H1 (cell line): ENCODE measurements at regions not wholly inside any gene's neighbourhood (a gene's known extent, or its start where the extent isn't known, plus 50 kb on each side); places are given as distances from the start of the nearest gene placed in this dataset.

Experiments
- CTCF ChIA-PET: fragments of 300-600 bp; sonication (Branson Sonifier 250); formaldehyde crosslinking; loops from one replicate; lab custom pipeline; 2021; ENCODE audit not compliant: partially characterized antibody; lab: Charles Lee
- POLR2A ChIA-PET: fragments of 300-600 bp; sonication (Branson Sonifier 250); formaldehyde crosslinking; loops from one replicate; lab custom pipeline; 2021; ENCODE audit warnings: inconsistent platforms; ENCODE audit not compliant: partially characterized antibody; lab: Charles Lee
- DNase-seq, 2 experiments: peaks; one replicate each; pipeline versions ENCODE4 v3.0.0 to v3.0.0-alpha.2; 2010 to 2022; ENCODE audit warnings: low spot score in 2 of 2, low read depth in 1 of 2, mixed read lengths in 1 of 2
- FAIRE-seq: peaks from 2 replicates; lab custom pipeline; 2011; peaks lifted over from hg19 to GRCh38; lab: Jason Lieb, UNC
- H2AFZ ChIP-seq: 2 replicates; pipeline ENCODE4 v1.8.1; 2012; ENCODE audit warnings: low read length, inconsistent platforms
- H2AK5ac ChIP-seq: 2 replicates; pipeline ENCODE4 v1.6.1; 2013; ENCODE audit warnings: low read depth, low read length
- H2BK120ac ChIP-seq: replicated peaks from 2 replicates; pipeline ENCODE3; 2013; ENCODE audit warnings: low read depth, low read length, inconsistent platforms
- H2BK12ac ChIP-seq: 2 replicates; pipeline ENCODE4 v1.6.1; 2013; ENCODE audit warnings: low read depth, low read length
- H2BK15ac ChIP-seq: 2 replicates; pipeline ENCODE4 v1.6.1; 2013; ENCODE audit warnings: low read length
- H2BK20ac ChIP-seq: 2 replicates; pipeline ENCODE4 v1.6.1; 2013; ENCODE audit warnings: low read length
- H2BK5ac ChIP-seq: 2 replicates; pipeline ENCODE4 v1.6.1; 2013; ENCODE audit warnings: low read depth, low read length
- H3K14ac ChIP-seq: 2 replicates; pipeline ENCODE4 v1.6.1; 2013; ENCODE audit warnings: inconsistent platforms; ENCODE audit not compliant: insufficient read length
- H3K18ac ChIP-seq: 2 replicates; pipeline ENCODE4 v1.6.1; 2013; ENCODE audit warnings: low read length; ENCODE audit errors: extremely low read depth
- H3K23ac ChIP-seq: 2 replicates; pipeline ENCODE4 v1.6.1; 2013; ENCODE audit warnings: inconsistent platforms; ENCODE audit not compliant: insufficient read length
- H3K23me2 ChIP-seq: 2 replicates; pipeline ENCODE4 v1.6.1; 2013; ENCODE audit warnings: low read depth, low read length
- H3K27ac ChIP-seq: 2 replicates; pipeline ENCODE4 v1.6.1; 2011; ENCODE audit warnings: low read depth, low read length, inconsistent platforms
- H3K27me3 ChIP-seq, 4 experiments: replicated peaks in 1 of 4; 1 replicate in 1 of 4; 2 replicates in 3 of 4; pipeline versions ENCODE4 v1.6.1 to v1.8.1; 2011 to 2013; ENCODE audit warnings: low read length in 3 of 4, mild to moderate bottlenecking in 3 of 4, inconsistent platforms in 2 of 4, mixed read lengths in 2 of 4, moderate library complexity in 1 of 4; ENCODE audit not compliant: control insufficient read depth in 3 of 4, insufficient read depth in 3 of 4; ENCODE audit errors: extremely low read depth in 1 of 4
- H3K36me3 ChIP-seq, 4 experiments: 2 replicates each; pipeline versions ENCODE4 v1.6.1 to v1.8.1; 2011 to 2013; ENCODE audit warnings: mild to moderate bottlenecking in 4 of 4, low read length in 3 of 4, moderate library complexity in 2 of 4, control low read depth in 1 of 4, inconsistent platforms in 1 of 4; ENCODE audit not compliant: insufficient read depth in 4 of 4, control insufficient read depth in 2 of 4
- H3K4ac ChIP-seq: replicated peaks from 2 replicates; pipeline ENCODE3; 2013; ENCODE audit warnings: low read length, low read depth, mixed read lengths, inconsistent platforms; ENCODE audit not compliant: insufficient read length
- H3K4me1 ChIP-seq, 4 experiments: replicated peaks in 1 of 4; 1 replicate in 1 of 4; 2 replicates in 3 of 4; pipeline versions ENCODE4 v1.6.1 to v1.8.1; 2011 to 2013; ENCODE audit warnings: low read length in 3 of 4, inconsistent platforms in 2 of 4, mixed read lengths in 1 of 4; ENCODE audit not compliant: insufficient read depth in 4 of 4, control insufficient read depth in 3 of 4
- H3K4me2 ChIP-seq, 2 experiments: 2 replicates each; pipeline versions ENCODE4 v1.6.1 to v1.8.1; 2011 to 2013; ENCODE audit warnings: low read depth in 2 of 2, low read length in 2 of 2, control low read depth in 1 of 2, inconsistent platforms in 1 of 2, mild to moderate bottlenecking in 1 of 2; ENCODE audit not compliant: insufficient read depth in 1 of 2
- H3K4me3 ChIP-seq, 4 experiments: fragments of 200-600, 300-600 bp in 1 of 4; sonication (generic), shearing (Covaris generic), sonication (Bioruptor Twin) in 1 of 4; 2 replicates each; pipeline versions ENCODE4 v1.5.1 to v1.8.1; 2011 to 2016; ENCODE audit warnings: low read length in 4 of 4, low read depth in 3 of 4, control low read depth in 2 of 4, inconsistent platforms in 2 of 4, mild to moderate bottlenecking in 2 of 4, mixed read lengths in 1 of 4, moderate library complexity in 1 of 4; ENCODE audit not compliant: insufficient read depth in 2 of 4; ENCODE audit errors: extremely low read depth in 1 of 4
- H3K56ac ChIP-seq: replicated peaks from 2 replicates; pipeline ENCODE3; 2013; ENCODE audit warnings: low read depth, mild to moderate bottlenecking, mixed read lengths, low read length, inconsistent platforms; ENCODE audit not compliant: insufficient read length
- H3K79me1 ChIP-seq: 2 replicates; pipeline ENCODE4 v1.6.1; 2013; ENCODE audit warnings: low read depth, low read length, control low read depth
- H3K79me2 ChIP-seq, 2 experiments: 2 replicates each; pipeline versions ENCODE4 v1.6.1 to v1.8.1; 2012 to 2013; ENCODE audit warnings: low read length in 2 of 2, mild to moderate bottlenecking in 2 of 2, inconsistent platforms in 1 of 2; ENCODE audit not compliant: insufficient read depth in 2 of 2, control insufficient read depth in 1 of 2
- H3K9ac ChIP-seq, 4 experiments: replicated peaks in 1 of 4; 1 replicate in 1 of 4; 2 replicates in 3 of 4; pipeline versions ENCODE4 v1.6.1 to v1.8.1; 2011 to 2013; ENCODE audit warnings: low read depth in 3 of 4, low read length in 3 of 4, control low read depth in 2 of 4, mild to moderate bottlenecking in 2 of 4, moderate library complexity in 2 of 4, inconsistent platforms in 1 of 4; ENCODE audit errors: extremely low read depth in 1 of 4
- H3K9me3 ChIP-seq, 2 experiments: 2 replicates each; pipeline versions ENCODE4 v1.6.1 to v1.8.1; 2012 to 2013; ENCODE audit warnings: mild to moderate bottlenecking in 2 of 2, moderate library complexity in 2 of 2, control low read depth in 1 of 2, inconsistent platforms in 1 of 2, low read depth in 1 of 2, low read length in 1 of 2, mixed read lengths in 1 of 2; ENCODE audit not compliant: insufficient read depth in 2 of 2
- H4K20me1 ChIP-seq, 2 experiments: replicated peaks in 1 of 2; 2 replicates each; pipeline versions ENCODE3 to v1.8.1; 2011 to 2013; ENCODE audit warnings: inconsistent platforms in 2 of 2, low read length in 2 of 2, mild to moderate bottlenecking in 1 of 2; ENCODE audit not compliant: insufficient read depth in 2 of 2, control insufficient read depth in 1 of 2
- H4K5ac ChIP-seq: 2 replicates; pipeline ENCODE4 v1.6.1; 2013; ENCODE audit warnings: low read length, low read depth, mixed read lengths, inconsistent platforms; ENCODE audit not compliant: insufficient read length
- H4K8ac ChIP-seq: 2 replicates; pipeline ENCODE4 v1.8.0; 2013; ENCODE audit warnings: mild to moderate bottlenecking, moderate library complexity, low read length, inconsistent platforms; ENCODE audit not compliant: insufficient read depth; ENCODE audit errors: extremely low read depth
- H4K91ac ChIP-seq: replicated peaks from 2 replicates; pipeline ENCODE3; 2013; ENCODE audit warnings: low read length, mixed read lengths, inconsistent platforms; ENCODE audit not compliant: insufficient read length
- CBX5 ChIP-seq: fragments of 300-800, 300-1000 bp; sonication (generic); IDR thresholded peaks from 2 replicates; pipeline ENCODE4 v1.7.1; 2016; ENCODE audit warnings: antibody characterized with exemption, low read length, low read depth
- EP300 ChIP-seq, 2 experiments: IDR thresholded peaks; 1 replicate in 1 of 2; 2 replicates in 1 of 2; pipeline ENCODE4 v1.6.1; 2011 to 2012; ENCODE audit warnings: low read depth in 2 of 2, low read length in 2 of 2, mild to moderate bottlenecking in 2 of 2, borderline replicate concordance in 1 of 2, inconsistent platforms in 1 of 2, moderate library complexity in 1 of 2
- JUN ChIP-seq: IDR thresholded peaks from 2 replicates; pipeline ENCODE4 v1.6.1; 2011; ENCODE audit warnings: low read depth, mild to moderate bottlenecking, improper control_type of control experiment, low read length
- RNF2 ChIP-seq: fragments of 200-900, 300-1000 bp; sonication (generic); IDR thresholded peaks from 2 replicates; pipeline ENCODE4 v1.7.1; 2016; ENCODE audit warnings: borderline replicate concordance, low read depth, mild to moderate bottlenecking, antibody characterized with exemption, low read length; ENCODE audit not compliant: poor library complexity, severe bottlenecking; ENCODE audit errors: missing control alignments
- SIX5 ChIP-seq: IDR thresholded peaks from 2 replicates; pipeline ENCODE4 v1.6.1; 2011; ENCODE audit warnings: mild to moderate bottlenecking, low read depth, low read length
- SRF ChIP-seq: IDR thresholded peaks from 2 replicates; pipeline ENCODE4 v1.6.1; 2011; ENCODE audit warnings: mild to moderate bottlenecking, low read depth, low read length, moderate library complexity
- WGBS, 2 experiments: shearing (Covaris generic) in 1 of 2; methylation state at CpG; one replicate each; pipeline versions ENCODE4 v1.1.6 to v1.1.7; 2013 to 2015; ENCODE audit warnings: low lambda C conversion rate in 2 of 2, mixed read lengths in 2 of 2, inconsistent platforms in 1 of 2, low coverage in 1 of 2, missing lambda C conversion rate in 1 of 2; ENCODE audit not compliant: insufficient replicate concordance in 2 of 2, insufficient coverage in 1 of 2, insufficient read length in 1 of 2; ENCODE audit errors: extremely low coverage in 1 of 2, missing lambda C conversion rate in 1 of 2; 5-methylcytosine and 5-hydroxymethylcytosine counted together
- TF ChIP-seq, protein P1 (sequence below): IDR thresholded peaks from 2 replicates; pipeline ENCODE4 v1.6.1; 2011; ENCODE audit warnings: low read depth, mild to moderate bottlenecking, low read length; ENCODE audit not compliant: insufficient read depth

DNA sequence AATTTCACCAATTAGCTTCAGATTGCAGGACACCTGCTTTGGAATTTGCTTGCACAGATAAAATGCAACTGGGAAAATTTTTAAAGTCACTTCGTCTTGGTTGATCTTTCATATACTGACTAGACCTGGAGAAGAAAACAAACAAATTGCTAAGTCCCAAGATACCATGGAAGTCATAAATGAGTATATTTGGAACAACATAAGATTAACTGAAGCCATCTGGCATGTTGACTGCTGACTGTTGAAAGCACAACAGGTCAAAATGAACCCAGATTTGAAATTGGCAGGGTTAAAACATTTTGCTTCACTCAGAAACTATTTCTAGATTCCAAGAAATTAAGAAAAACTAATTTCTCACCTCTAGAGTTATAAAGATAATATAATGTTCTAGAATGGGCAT, 470.7 kb downstream of the LPIN1 start:
- Histone ChIP-seq H3K14ac (no peak overlapping the region), H2BK15ac (no peak overlapping the region), H2BK120ac (no peak overlapping the region), H3K36me3 (no peaks in the 10 kb centered on the region), H3K4me2 (no peak overlapping the region), H3K23ac (no peak overlapping the region), H4K20me1 (no peaks in the 10 kb centered on the region), H4K91ac (no peak overlapping the region), H3K18ac (no peak overlapping the region), H3K79me1 (no peaks in the 10 kb centered on the region), H3K4me3 (no peak overlapping the region), H3K27me3 (peaks cover 0 to 1% (median 0%) of the 10 kb centered on the region in 4 experiments; a peak in 1 of 7 replicates), H3K56ac (no peak overlapping the region), H2AFZ (no peak overlapping the region), H2BK12ac (no peak overlapping the region), H4K5ac (no peak overlapping the region), H3K9me3 (no peaks in the 10 kb centered on the region), H3K79me2 (no peaks in the 10 kb centered on the region), H3K9ac (no peak overlapping the region), H3K27ac (no peak overlapping the region), H3K4ac (no peak overlapping the region), H2AK5ac (no peak overlapping the region), H2BK20ac (no peak overlapping the region), H4K8ac (no peak overlapping the region), H2BK5ac (no peak overlapping the region), H3K23me2 (no peaks in the 10 kb centered on the region), H3K4me1 (no peaks in the 10 kb centered on the region)
- POLR2A ChIA-PET, result no interaction called here
- DNase-seq, result no peak
- CTCF ChIA-PET, result interaction anchor here (1.4 kb wide), 1 partner anchor 31 kb away, joined by 3 read pairs; no protein-coding TSS in a partner anchor
- 88% methylated on average over 1 of the region's 1 CpG; no CpG with 5 or more reads in 1 of the 2 experiments for WGBS, 2 experiments
- FAIRE-seq, result no peak
- TF ChIP-seq EP300 (IDR thresholded peaks at IDR 0.05; ENCODE audit: borderline replicate concordance in 1 of 2, low read depth in 2 of 2, low read length in 2 of 2) (no peak), CBX5 (no peak), RNF2 (no peak), JUN (no peak), SRF (no peak), SIX5 (no peak)
- TF ChIP-seq, protein P1, sequence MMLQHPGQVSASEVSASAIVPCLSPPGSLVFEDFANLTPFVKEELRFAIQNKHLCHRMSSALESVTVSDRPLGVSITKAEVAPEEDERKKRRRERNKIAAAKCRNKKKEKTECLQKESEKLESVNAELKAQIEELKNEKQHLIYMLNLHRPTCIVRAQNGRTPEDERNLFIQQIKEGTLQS, result no peak
